GM19351 (cell line): ENCODE measurements at regions not wholly inside any gene's neighbourhood (a gene's known extent, or its start where the extent isn't known, plus 50 kb on each side); places are given as distances from the start of the nearest gene placed in this dataset.
A peak's percentile ranks its signal among the peaks of the same experiment; 100 is the strongest.

ENCODE experiments used
- ATAC-seq: cut with Tn5 transposase; IDR thresholded peaks from one replicate; pipeline ENCODE4 v1.9.1; 2021; ENCODE audit warnings: mild to moderate bottlenecking, moderate library complexity; ENCODE audit not compliant: unreplicated experiment

DNA sequence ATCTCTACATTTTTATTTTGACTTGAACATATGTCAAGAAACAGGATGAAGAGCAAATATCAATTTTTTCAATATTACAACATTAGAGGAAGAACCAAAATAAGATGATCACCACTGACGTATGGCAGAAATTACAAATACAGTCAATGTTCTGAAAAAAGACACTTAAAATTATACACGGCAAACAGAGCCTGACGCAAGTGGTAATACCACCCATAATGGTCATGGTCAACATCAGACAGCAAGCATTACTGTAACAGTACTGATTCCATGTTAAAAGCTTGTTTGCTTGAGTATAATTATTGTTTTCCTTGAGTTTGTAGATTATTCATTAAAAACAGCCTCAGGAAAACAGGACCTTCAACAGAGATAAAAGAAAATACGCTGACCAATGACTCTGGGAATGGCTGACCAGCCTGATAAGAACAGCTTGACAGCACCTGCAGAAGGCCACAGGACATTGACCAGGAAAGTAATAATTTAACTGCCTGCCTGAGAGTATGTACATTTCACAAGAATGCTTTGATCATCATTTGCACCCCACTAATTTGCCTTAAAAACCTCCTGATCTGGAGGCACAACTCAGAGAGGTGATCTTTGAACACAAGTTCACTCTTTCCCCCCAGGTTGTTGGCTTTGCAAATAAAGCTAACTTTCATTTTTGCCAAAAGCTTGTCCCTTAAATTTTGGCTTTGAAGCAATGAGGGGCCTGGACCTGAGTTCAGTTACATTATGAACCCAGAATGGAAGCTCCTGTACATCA, 187.3 kb downstream of the IPO8 start:
- no peak for ATAC-seq

DNA sequence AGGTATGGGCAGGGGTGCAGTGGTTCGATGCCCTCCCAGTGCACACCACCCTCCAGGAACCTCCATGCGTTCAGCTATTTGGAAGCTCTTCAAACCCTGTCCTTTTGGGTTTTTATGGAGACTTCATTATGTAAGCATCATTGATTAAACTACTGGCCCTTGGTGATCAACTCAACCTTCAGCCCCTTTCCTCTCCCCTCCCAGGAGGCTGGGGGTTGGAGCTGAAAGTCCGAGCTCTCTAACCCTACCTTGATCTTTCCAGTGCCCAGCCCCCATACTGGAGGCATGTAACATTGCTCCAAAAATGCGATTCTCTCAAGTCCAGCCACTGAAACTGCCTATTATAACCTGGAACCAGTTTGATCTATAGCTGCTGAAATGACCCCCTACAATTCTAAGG, 188.1 kb downstream of the IPO8 start:
- no peak for ATAC-seq

DNA sequence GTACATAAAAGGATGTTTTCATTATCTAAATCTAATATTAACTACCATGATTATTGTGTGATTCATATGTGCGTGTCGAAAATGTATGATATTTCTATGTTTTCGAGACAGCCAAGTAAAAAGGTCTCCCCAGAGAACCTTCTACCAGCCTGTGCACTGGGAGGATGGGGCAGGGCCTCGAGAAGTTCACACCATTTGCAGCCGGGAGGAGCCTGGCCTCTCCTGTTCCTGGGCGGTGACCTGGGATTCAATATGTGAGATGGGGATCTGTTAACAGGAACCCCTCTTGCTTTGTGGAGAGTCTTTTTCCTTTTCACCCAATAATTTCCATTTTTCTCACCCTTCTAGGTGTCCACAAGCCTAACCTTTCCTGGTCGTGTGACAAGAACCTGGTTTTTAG, 189.3 kb downstream of the IPO8 start:
- no peak for ATAC-seq

DNA sequence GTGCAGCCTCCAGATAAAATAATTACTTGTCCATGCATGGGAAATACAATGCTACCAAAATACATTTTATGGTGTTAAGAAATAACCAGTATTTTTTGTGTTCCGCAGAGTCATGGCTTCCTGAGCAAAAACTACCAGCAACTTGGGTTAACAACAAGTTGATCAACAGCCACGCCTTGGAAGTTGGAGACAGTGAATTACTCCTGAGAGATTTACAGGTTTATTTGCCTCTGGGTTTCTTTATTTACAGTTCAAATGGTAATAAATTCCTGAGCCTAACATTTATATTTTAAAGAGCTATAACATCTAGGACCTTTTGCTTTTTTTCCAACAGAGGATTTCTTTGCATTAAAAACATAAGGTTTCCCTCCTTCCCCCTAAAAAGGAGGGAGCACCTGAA, 194.0 kb downstream of the IPO8 start:
- no peak for ATAC-seq

DNA sequence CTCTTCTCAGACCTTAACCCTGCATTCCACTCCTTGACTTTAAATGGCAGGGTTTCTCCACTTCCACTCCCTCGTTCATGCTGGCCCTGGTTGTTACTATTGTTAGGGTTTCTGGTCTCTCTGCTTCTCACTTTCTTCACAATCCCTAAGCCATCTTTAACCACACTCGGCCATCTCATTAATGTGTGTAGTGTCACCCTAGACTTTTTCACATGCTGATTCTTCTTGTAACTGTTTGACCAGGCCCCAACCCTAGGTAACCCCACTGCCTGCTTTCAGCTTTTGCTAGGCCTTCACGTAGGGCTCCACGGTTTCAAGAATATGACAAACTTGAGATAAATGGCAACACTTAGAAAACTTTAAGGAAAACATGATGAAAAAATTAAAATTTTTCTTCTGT, 195.1 kb downstream of the IPO8 start:
- ATAC-seq: peak; percentile 49

DNA sequence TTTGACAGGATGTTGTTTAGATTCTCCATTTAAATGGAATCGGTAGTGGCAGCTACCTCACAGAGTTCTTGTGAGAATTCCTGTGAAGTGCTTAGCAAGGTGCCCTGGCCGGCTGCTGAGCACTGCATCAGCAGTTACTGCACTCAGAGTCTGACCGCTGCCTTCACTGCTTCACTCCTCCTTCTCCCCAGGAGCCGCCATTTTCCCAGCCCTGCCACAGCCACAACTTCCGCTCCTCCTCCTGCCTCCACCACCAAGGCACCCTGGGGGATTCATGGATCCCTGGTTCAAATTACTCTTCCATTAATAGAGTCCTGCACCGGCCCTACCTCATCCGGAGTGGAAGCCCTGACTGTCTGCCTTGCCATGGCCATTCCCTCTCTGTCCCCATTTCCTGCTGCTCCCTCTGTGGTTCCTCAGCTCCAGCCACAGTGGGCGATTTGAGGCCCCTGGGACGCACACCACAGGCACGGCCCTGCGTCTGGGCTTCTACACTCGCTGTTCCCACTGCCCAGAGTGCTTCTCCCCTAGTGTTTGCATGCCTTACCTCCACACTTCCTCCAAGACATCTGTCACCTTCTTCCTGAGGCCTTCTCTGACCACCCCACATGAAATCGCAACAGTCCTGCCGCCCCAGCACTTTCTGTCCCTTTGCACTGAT, 210.3 kb downstream of the IPO8 start:
- ATAC-seq: no peak

DNA sequence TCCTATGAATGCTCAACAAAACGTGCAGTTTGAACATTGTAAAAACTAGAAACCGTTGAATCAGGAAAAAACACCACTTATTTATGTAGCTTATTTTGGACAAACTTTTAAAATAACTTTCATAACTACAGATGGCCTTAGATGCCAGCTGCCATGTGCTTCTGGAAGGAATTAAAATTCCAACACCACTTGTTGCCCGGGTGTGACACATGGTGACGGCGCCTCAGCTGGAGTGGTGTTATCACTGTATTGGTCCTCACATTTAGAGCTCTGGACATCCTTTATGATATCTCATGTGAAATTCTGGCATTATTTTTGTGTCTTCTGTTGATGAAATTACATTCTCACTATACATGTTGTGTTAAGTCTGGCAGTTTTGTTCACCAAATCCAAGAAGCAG, 211.0 kb downstream of the IPO8 start:
- ATAC-seq: no peak

DNA sequence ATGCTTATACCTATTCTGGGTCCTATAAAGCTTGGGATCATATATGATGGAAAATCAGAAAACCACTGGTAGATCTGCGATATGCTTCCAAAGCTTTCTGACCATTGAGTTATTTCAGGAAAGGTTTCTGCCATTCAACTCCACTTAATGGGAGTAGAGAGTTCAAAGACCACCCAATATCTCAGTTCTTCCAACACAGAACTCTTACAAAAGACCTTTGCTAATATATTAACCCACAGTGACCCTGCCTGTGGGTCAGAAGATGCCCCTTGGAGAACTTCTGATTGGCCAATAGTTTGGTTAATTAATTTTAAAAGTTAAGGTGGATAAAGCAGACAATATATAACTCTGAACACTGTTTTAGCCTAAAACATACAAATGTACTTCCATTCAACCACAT, 213.0 kb downstream of the IPO8 start:
- no peak for ATAC-seq

DNA sequence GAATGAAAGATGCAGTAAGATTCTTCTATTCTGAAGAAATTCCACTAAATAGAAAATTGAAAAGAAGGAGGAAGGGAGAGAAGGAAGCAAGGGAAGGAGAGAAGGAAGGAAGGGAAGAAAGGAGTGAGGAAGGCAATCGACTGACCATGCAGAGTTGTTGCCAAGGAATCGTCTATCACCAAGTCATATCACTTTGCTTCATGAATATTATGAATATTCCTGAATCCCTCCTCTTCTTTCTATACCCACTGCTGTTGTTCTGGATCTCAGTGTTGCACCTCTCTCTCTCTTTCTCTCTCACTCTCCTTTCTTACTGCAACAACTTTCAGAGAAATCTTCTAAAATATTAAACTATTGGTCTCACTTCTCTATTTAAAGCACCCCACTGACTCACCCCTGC, 222.4 kb downstream of the IPO8 start:
- ATAC-seq: no peak

DNA sequence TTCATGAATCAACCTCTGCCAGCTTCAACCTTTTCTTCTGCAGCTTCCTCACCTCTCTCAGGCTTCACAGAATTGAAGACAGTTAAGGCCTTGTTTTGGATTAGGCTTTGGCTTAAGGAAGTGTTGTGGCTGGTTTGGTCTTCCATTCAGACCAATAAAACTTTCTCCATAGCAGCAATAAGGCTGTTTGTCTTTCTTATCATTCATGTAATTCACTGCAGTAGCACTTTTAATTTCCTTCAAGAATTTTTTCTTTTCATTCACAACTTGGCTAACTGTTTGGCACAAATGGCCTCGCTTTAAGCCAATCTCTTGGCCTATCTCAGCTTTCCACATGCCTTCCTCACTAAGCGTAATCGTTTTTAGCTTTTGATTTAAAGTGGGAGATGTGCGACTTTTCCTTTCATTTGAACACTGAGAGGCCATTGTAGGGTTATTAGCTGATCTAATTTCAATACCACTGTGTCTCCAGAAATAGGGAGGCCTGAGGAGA, 229.5 kb downstream of the IPO8 start:
- ATAC-seq: no peak

DNA sequence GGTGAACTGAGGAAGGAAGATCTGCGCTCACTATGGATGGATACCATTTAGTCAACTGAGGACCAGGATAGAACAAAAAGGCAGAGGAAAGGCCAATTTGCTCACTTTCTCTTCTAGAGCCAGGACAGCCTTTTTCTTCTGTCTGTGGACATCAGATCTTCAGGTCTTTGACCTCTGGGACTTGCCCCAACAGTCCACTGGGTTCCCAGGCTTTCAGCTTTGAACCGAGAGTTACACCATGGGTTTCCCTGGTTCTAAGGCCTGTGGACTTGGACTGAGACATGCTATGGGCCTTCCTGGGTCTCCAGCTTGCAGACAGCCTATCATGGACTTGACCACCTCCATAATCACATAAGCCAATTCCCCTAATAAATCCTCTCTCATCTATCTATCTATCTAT, 232.0 kb downstream of the IPO8 start:
- no peak for ATAC-seq

DNA sequence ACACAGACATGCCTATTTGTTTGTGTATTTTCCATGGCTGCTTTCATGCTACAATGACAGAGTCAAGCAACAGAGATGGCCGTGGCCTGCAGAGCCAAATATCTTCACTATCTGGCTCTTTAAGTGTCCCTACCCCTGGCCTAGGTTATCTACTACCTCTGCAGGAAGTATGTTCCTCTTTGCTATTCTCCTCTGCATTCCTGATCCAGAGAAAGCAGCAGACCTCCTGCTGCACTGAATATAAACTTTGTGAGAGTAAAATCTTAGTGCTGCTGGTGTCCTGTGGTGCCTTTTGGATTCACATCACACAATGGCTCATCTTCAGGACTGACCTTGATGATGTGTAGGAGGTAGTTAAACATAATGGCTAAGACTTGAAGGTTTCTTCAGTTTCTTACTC, 233.4 kb downstream of the IPO8 start:
- ATAC-seq: no peak

DNA sequence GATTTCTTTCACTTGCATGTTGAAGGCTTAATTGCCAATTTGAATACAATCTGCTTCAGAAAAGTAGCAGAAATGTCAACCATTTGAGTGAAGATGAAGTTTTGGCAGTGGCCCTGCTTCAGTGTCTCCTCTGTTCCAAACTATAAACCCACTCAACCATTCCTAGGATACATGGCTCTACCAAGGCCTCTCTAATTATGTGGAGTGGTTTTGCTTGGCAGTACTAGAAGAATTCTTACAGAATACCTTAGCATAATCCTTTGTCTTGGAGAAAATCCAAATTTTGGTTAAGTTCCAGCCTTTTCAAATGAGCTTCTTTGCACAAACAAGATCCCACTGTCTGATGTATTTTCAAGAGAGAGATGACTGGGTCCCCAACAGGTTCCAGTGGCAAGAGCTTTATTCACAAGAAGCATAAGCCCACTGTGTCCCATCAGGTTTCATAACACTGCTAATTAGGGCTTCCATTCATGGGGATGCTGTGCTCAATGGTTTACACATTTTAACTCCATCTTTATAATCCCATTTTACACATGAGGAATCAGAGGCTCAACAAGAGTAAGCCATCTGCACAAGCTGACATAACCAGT, 234.5 kb downstream of the IPO8 start:
- ATAC-seq: no peak

DNA sequence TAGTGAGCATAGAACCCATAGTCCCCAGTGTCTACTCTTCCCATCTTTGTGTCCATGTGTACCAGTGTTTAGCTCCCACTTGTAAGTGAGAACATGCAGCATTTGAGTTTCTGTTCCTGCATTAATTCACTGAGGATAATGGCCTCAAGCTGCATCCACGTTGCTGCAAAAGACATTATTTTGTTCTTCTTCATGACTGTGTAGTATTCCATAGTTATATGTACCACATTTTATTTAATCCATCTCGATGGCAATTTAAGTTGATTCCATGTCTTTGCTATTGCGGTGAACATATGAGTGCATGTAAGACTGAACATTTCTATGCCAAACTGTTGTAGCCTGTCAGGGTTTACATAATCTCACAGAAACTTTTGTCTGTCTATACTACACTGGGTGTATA, 237.2 kb downstream of the IPO8 start:
- ATAC-seq: no peak

DNA sequence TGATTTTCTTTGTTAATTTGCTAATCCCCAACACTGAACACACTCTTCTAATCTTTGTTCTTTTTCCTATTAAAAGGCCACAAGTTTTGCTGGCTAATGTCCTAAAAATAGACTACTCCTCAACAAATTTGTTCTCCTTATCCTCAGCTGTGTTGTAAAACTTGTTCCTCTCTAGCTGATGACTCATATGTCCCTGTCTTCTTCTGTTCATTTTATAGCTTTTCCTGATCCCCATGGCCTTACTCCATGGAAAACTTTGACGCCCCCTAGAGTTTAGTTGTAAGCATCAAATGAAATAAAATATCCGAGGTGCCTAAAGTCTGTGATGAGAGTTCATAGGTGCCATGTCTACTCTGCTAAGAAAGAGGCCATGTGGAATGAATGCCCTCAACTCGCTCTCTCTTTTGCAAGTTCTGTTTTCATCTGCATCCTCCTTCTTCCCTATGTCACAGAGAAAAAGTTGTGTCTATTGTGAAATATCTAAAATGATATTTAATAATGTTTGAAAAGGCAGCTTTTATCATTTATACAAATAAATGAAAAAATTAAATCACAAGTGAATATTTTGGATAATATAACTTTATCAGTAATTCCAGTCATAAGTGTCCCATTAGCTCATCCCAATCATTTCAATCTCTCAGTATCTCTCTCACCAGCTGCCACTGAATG, 237.9 kb downstream of the IPO8 start:
- no peak for ATAC-seq

DNA sequence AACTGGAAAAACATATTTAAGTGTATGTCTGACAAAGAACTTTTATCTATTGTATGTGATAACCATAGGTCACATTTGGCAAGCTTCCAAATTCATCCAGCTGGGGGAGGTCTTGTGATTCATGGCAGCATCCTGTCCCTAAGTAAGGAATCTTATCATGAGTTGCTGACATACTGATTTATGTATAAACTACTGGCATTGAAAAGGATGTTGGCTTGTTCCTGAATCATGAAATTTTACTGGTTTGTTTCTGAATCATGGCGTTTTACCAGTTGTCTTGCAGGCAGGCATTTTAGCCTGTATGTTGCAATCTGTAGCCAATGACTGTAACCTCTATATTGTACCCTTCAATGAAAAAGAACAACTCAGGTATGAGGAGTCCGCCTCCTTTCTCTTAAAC, 244.8 kb downstream of the IPO8 start:
- ATAC-seq: no peak

DNA sequence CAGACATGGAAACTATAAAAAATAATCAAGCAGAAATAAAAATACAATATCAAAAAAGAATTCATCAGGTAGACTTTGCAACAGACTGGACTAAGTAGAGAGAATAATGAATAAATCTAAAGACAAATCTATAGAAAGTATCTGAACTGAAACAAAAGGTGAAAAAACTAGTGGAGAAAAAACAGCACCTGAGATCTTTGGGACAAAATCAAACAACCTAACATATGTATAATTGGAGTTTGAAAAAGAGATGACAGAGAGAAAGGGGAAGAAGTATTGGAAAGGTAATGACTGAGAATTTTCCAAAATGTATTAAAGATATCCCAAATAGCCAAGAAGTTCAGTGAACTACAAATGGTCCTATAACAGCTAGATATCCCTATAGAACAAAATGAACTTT, 245.4 kb downstream of the IPO8 start:
- no peak for ATAC-seq

DNA sequence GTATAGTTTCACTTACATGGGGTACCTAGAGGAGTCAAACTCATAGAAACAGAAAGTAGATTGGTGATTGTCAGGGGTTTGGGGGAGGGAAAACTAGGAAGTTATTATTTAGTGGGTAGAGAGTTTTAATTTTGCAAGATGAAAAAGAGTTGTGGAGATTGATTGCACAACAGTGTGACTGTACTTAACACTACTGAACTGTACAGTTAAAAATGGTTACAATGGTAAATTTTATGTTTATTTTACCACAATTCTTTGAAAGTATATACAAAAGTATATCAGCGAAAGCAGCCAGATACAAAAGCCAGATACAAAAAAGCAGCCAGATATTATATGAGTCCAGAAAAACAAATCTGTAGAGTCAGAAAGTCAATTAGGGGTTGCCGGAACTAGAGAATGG, 247.6 kb downstream of the IPO8 start:
- no peak for ATAC-seq

DNA sequence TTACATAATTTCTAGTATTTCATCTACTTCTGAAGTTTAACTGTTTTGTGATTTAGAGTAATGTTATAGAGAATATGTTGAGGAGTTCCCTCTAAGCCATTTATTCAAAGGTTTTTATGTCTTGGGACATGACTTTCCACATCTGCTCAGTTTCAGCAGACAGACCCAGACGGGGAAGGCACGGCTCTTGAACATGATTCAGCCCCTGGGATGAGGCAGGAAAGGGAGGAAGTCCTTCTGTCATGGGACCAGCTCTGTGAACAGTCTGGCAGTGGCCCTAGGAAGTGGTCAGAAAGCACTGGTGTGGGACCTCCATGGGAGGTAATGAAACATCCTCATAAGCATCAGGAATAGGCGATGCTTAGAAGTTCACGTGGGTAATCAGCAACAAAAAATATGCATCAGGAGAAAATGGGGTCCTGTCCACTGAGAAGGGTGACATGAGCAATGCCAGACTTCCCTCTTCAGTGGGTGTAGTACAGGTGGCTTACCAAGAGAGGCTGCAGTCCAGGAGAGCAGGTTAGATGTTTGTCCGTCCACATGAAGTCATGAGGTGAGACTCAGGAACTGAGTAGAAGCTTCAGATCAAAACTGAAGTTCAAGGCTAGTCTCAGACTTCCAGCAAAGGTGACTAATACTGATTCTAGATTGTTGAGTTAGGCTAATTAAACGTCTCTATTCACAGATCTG, 248.5 kb downstream of the IPO8 start:
- no peak for ATAC-seq

DNA sequence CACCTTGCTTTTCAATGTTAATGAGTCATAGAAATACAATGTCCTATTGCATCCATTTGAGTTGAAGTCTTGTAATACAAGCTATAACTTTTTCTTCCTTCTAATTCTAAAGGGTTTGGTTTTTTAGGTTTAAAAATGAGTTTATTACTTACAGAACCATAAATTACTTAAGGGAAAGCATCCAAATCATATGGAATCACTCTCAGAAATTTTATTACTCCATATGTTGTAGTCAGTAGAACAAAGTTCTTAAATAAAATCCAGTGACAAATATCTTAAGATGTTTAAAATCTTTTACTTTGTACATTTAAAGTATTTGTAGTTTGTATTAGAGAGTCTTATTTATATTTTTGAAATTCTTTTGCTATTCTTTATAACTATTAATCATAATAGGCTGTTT, 253.2 kb downstream of the IPO8 start:
- no peak for ATAC-seq
